SJSA1 (cell line): ENCODE measurements at regions not wholly inside any gene's neighbourhood (a gene's known extent, or its start where the extent isn't known, plus 50 kb on each side); places are given as distances from the start of the nearest gene placed in this dataset.

Experiments
- DNase-seq, 2 experiments: peaks; one replicate each; pipeline ENCODE4 v3.0.0-alpha.2; 2015 to 2020; ENCODE audit warnings: low spot score in 2 of 2, low read depth in 1 of 2
- H3K27ac ChIP-seq: fragments of 250-450 bp; sonication (Bioruptor Pico); 2 replicates; pipeline ENCODE4 v1.5.1; 2020; ENCODE audit warnings: mild to moderate bottlenecking, moderate library complexity
- H3K27me3 ChIP-seq: fragments of 250-450 bp; sonication (Bioruptor Pico); replicated peaks from 2 replicates; pipeline ENCODE4 v1.5.1; 2020; ENCODE audit warnings: mild to moderate bottlenecking, moderate library complexity
- H3K36me3 ChIP-seq: fragments of 250-450 bp; sonication (Bioruptor Pico); 2 replicates; pipeline ENCODE4 v1.5.1; 2020; ENCODE audit warnings: mild to moderate bottlenecking
- H3K4me1 ChIP-seq: fragments of 250-450 bp; sonication (Bioruptor Pico); replicated peaks from 2 replicates; pipeline ENCODE4 v1.6.1; 2021; ENCODE audit warnings: mild to moderate bottlenecking
- H3K4me3 ChIP-seq: fragments of 250-450 bp; sonication (Bioruptor Pico); 2 replicates; pipeline ENCODE4 v1.5.1; 2020; ENCODE audit warnings: mild to moderate bottlenecking
- H3K9me3 ChIP-seq: fragments of 250-450 bp; sonication (Bioruptor Pico); replicated peaks from 2 replicates; pipeline ENCODE4 v1.5.1; 2020; ENCODE audit warnings: mild to moderate bottlenecking

- DNase-seq: no peak
- H3K27me3 ChIP-seq: no peaks in the 10 kb centered on the region
Measured at GRCh38 chr13:38473305-38473704, 123.7 kb downstream of the UFM1 start.

GRCh38 chr13:38477676-38478075 is 128.0 kb downstream of the UFM1 start:
- DNase-seq: no peak
- no peak overlapping the region for H3K4me3 ChIP-seq
- no peaks in the 10 kb centered on the region for H3K27me3 ChIP-seq
- H3K9me3 ChIP-seq: no peaks in the 10 kb centered on the region
- H3K36me3 ChIP-seq: no peaks in the 10 kb centered on the region
- H3K4me1 ChIP-seq: no peaks in the 10 kb centered on the region
- no peak overlapping the region for H3K27ac ChIP-seq

More at GRCh38 chr13:38473305-38473704, 123.7 kb downstream of the UFM1 start:
- Histone ChIP-seq H3K9me3 (no peaks in the 10 kb centered on the region), H3K4me3 (no peak overlapping the region), H3K4me1 (no peaks in the 10 kb centered on the region), H3K27ac (no peak overlapping the region), H3K36me3 (no peaks in the 10 kb centered on the region)

GRCh38 chr13:38483623-38484022 is 134.0 kb downstream of the UFM1 start:
- Histone ChIP-seq H3K9me3 (no peaks in the 10 kb centered on the region), H3K27ac (no peak overlapping the region), H3K27me3 (no peaks in the 10 kb centered on the region), H3K4me1 (no peaks in the 10 kb centered on the region), H3K36me3 (no peaks in the 10 kb centered on the region), H3K4me3 (no peak overlapping the region)
- DNase-seq: no peak

GRCh38 chr13:38490657-38491056 is 141.0 kb downstream of the UFM1 start:
- Histone ChIP-seq H3K27me3 (no peaks in the 10 kb centered on the region), H3K4me3 (no peak overlapping the region), H3K27ac (no peak overlapping the region), H3K9me3 (no peaks in the 10 kb centered on the region), H3K36me3 (no peaks in the 10 kb centered on the region), H3K4me1 (no peaks in the 10 kb centered on the region)
- DNase-seq: no peak

GRCh38 chr13:38494445-38494844 is 144.8 kb downstream of the UFM1 start:
- no peaks in the 10 kb centered on the region for H3K4me1 ChIP-seq
- no peak for DNase-seq
- H3K27me3 ChIP-seq: no peaks in the 10 kb centered on the region
- H3K36me3 ChIP-seq: no peaks in the 10 kb centered on the region
- H3K27ac ChIP-seq: no peak overlapping the region
- H3K4me3 ChIP-seq: no peak overlapping the region
- H3K9me3 ChIP-seq: no peaks in the 10 kb centered on the region

GRCh38 chr13:38496917-38497316 is 147.3 kb downstream of the UFM1 start:
- no peaks in the 10 kb centered on the region for H3K36me3 ChIP-seq
- DNase-seq: no peak
- H3K4me1 ChIP-seq: no peaks in the 10 kb centered on the region
- H3K27me3 ChIP-seq: no peaks in the 10 kb centered on the region
- H3K27ac ChIP-seq: no peak overlapping the region
- no peak overlapping the region for H3K4me3 ChIP-seq
- no peaks in the 10 kb centered on the region for H3K9me3 ChIP-seq

- no peak overlapping the region for H3K4me3 ChIP-seq
- H3K27me3 ChIP-seq: no peaks in the 10 kb centered on the region
- no peak for DNase-seq
Measured at GRCh38 chr13:38498271-38498670, 148.6 kb downstream of the UFM1 start.

GRCh38 chr13:38514575-38514974 is 164.9 kb downstream of the UFM1 start:
- Histone ChIP-seq H3K36me3 (no peaks in the 10 kb centered on the region), H3K27ac (no peak overlapping the region), H3K4me3 (no peak overlapping the region), H3K27me3 (no peaks in the 10 kb centered on the region), H3K9me3 (no peaks in the 10 kb centered on the region), H3K4me1 (no peaks in the 10 kb centered on the region)
- DNase-seq: no peak

More at GRCh38 chr13:38498271-38498670, 148.6 kb downstream of the UFM1 start:
- Histone ChIP-seq H3K9me3 (no peaks in the 10 kb centered on the region), H3K27ac (no peak overlapping the region), H3K4me1 (no peaks in the 10 kb centered on the region), H3K36me3 (no peaks in the 10 kb centered on the region)

GRCh38 chr13:38518328-38518727 is 168.5 kb upstream of the FREM2 start:
- H3K4me3 ChIP-seq: no peak overlapping the region
- H3K36me3 ChIP-seq: no peaks in the 10 kb centered on the region
- no peak for DNase-seq
- H3K27me3 ChIP-seq: no peaks in the 10 kb centered on the region
- no peak overlapping the region for H3K27ac ChIP-seq
- H3K9me3 ChIP-seq: no peaks in the 10 kb centered on the region
- no peaks in the 10 kb centered on the region for H3K4me1 ChIP-seq

GRCh38 chr13:38519229-38519911 is 167.5 kb upstream of the FREM2 start:
- no peak for DNase-seq
- Histone ChIP-seq H3K36me3 (no peaks in the 10 kb centered on the region), H3K4me1 (no peaks in the 10 kb centered on the region), H3K4me3 (no peak overlapping the region), H3K9me3 (no peaks in the 10 kb centered on the region), H3K27ac (no peak overlapping the region), H3K27me3 (no peaks in the 10 kb centered on the region)

GRCh38 chr13:38520041-38520440 is 166.8 kb upstream of the FREM2 start:
- H3K27ac ChIP-seq: no peak overlapping the region
- no peak overlapping the region for H3K4me3 ChIP-seq
- no peaks in the 10 kb centered on the region for H3K36me3 ChIP-seq
- no peaks in the 10 kb centered on the region for H3K27me3 ChIP-seq
- DNase-seq: no peak
- no peaks in the 10 kb centered on the region for H3K4me1 ChIP-seq
- no peaks in the 10 kb centered on the region for H3K9me3 ChIP-seq

GRCh38 chr13:38527140-38527539 is 159.7 kb upstream of the FREM2 start:
- Histone ChIP-seq H3K4me1 (no peaks in the 10 kb centered on the region), H3K27me3 (no peaks in the 10 kb centered on the region), H3K27ac (no peak overlapping the region), H3K9me3 (no peaks in the 10 kb centered on the region), H3K36me3 (no peaks in the 10 kb centered on the region), H3K4me3 (no peak overlapping the region)
- no peak for DNase-seq

- no peaks in the 10 kb centered on the region for H3K36me3 ChIP-seq
- no peaks in the 10 kb centered on the region for H3K27me3 ChIP-seq
- H3K4me3 ChIP-seq: no peak overlapping the region
- no peak for DNase-seq
- no peaks in the 10 kb centered on the region for H3K9me3 ChIP-seq
- H3K27ac ChIP-seq: no peak overlapping the region
- H3K4me1 ChIP-seq: no peaks in the 10 kb centered on the region
Measured at GRCh38 chr13:38528986-38529385, 157.9 kb upstream of the FREM2 start.

- no peak overlapping the region for H3K4me3 ChIP-seq
- no peak overlapping the region for H3K27ac ChIP-seq
- no peaks in the 10 kb centered on the region for H3K36me3 ChIP-seq
- H3K9me3 ChIP-seq: no peaks in the 10 kb centered on the region
- DNase-seq: no peak
- H3K4me1 ChIP-seq: no peaks in the 10 kb centered on the region
- H3K27me3 ChIP-seq: no peaks in the 10 kb centered on the region
Measured at GRCh38 chr13:38530492-38530891, 156.4 kb upstream of the FREM2 start.

GRCh38 chr13:38535261-38535660 is 151.6 kb upstream of the FREM2 start:
- Histone ChIP-seq H3K36me3 (no peaks in the 10 kb centered on the region), H3K9me3 (no peaks in the 10 kb centered on the region), H3K27ac (no peak overlapping the region), H3K27me3 (no peaks in the 10 kb centered on the region), H3K4me1 (no peaks in the 10 kb centered on the region), H3K4me3 (no peak overlapping the region)
- no peak for DNase-seq
